Fibroblast of pulmonary artery (primary cell): ENCODE measurements at regions not wholly inside any gene's neighbourhood (a gene's known extent, or its start where the extent isn't known, plus 50 kb on each side); places are given as distances from the start of the nearest gene placed in this dataset.
"Not testable (repeated sequence)": the region's sequence is repeated elsewhere in the genome, so short reads cannot be mapped to it uniquely, and the experiment has no call there.

Experiments
- DNase-seq: peaks from one replicate; pipeline ENCODE4 v3.0.0-alpha.2; 2010; ENCODE audit warnings: low read depth
- H3K4me3 ChIP-seq: replicated peaks from 2 replicates; pipeline ENCODE4 v1.5.1; 2011; ENCODE audit warnings: low read depth, mild to moderate bottlenecking, control low read depth, low read length, moderate library complexity
- CTCF ChIP-seq: IDR thresholded peaks from 2 replicates; pipeline ENCODE4 v1.5.1; 2011; ENCODE audit warnings: mild to moderate bottlenecking, control low read depth, low read length, inconsistent platforms; ENCODE audit errors: missing control alignments

GRCh38 chr14:55849833-55850232, 268.4 kb upstream of the PELI2 start:
- no peak for TF ChIP-seq CTCF
- no peak overlapping the region for H3K4me3 ChIP-seq
- DNase-seq: no peak

GRCh38 chr14:55850825-55851241, 267.4 kb upstream of the PELI2 start:
- H3K4me3 ChIP-seq: no peak overlapping the region
- TF ChIP-seq CTCF: no peak
- DNase-seq: peak; percentile 51

GRCh38 chr14:55851301-55851700, 266.9 kb upstream of the PELI2 start:
- no peak for DNase-seq
- no peak for TF ChIP-seq CTCF
- no peak overlapping the region for H3K4me3 ChIP-seq

- no peak for TF ChIP-seq CTCF
- no peak for DNase-seq
- no peak overlapping the region for H3K4me3 ChIP-seq
These were observed 266.2 kb upstream of the PELI2 start for GRCh38 chr14:55851961-55852360.

- no peak for TF ChIP-seq CTCF
- DNase-seq: no peak
- no peak overlapping the region for H3K4me3 ChIP-seq
These were observed 262.5 kb upstream of the PELI2 start for GRCh38 chr14:55855751-55856150.

- no peak for TF ChIP-seq CTCF
- no peak for DNase-seq
These were observed 259.6 kb upstream of the PELI2 start for GRCh38 chr14:55858604-55859003.

GRCh38 chr14:55861561-55861960, 256.6 kb upstream of the PELI2 start:
- DNase-seq, H3K4me3 ChIP-seq: not testable (repeated sequence)

More at GRCh38 chr14:55858604-55859003, 259.6 kb upstream of the PELI2 start:
- H3K4me3 ChIP-seq: no peak overlapping the region
